GM19025 (cell line): ENCODE measurements at regions not wholly inside any gene's neighbourhood (a gene's known extent, or its start where the extent isn't known, plus 50 kb on each side); places are given as distances from the start of the nearest gene placed in this dataset.
"Not testable (repeated sequence)": the region's sequence is repeated elsewhere in the genome, so short reads cannot be mapped to it uniquely, and the experiment has no call there.

ENCODE experiments used
- ATAC-seq: cut with Tn5 transposase; IDR thresholded peaks from one replicate; pipeline ENCODE4 v1.9.1; 2021; ENCODE audit warnings: mild to moderate bottlenecking, low read depth, moderate library complexity; ENCODE audit not compliant: unreplicated experiment

GRCh38 chr1:218015106-218015505, 270.0 kb upstream of the RRP15 start:
- not testable (repeated sequence) for ATAC-seq

- ATAC-seq = no peak
Measured at GRCh38 chr1:218024211-218024720, 260.8 kb upstream of the RRP15 start.

- no peak for ATAC-seq
Measured at GRCh38 chr1:218025454-218025853, 259.6 kb upstream of the RRP15 start.

GRCh38 chr1:218027152-218027551, 257.9 kb upstream of the RRP15 start:
- ATAC-seq = no peak

GRCh38 chr1:218030846-218031245, 254.2 kb upstream of the RRP15 start:
- ATAC-seq = no peak

DNA sequence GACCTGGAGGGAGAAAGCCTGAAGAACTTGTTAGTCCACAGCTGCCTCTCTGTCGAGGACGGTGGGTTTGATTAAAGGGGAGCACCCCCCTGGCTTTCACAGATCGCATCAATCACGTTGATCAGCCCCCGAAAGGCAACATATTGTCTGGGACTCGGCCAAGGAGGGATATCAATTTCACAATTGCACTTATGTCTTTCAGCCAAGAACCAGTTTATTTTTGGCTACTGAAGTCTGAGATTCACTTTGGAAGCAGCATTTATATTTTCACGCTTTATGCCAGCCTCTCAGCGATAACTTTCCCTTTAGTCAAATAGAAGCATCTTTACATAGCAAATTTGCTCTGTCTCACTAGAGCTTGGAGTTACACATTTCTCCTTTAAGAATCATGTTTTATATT, 253.2 kb upstream of the RRP15 start:
- no peak for ATAC-seq

DNA sequence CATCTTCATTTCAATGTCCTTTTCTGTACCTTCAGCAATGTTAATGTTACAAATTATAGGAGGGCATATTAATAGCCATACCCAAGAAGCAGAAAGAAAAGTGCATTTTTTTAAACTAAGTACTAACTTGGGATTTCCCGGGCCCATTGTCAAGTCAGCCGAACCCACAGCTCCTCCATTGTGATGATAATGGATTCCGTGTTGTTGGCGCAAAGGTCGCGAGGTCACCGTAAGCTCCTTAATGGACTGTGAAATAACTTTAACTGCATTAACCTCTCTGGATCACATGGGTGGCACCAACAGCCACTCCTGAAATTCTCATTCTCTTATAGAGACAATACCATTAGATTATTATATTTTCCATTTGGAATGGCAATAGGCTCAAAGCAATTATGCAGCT, 250.6 kb upstream of the RRP15 start:
- no peak for ATAC-seq

GRCh38 chr1:218048828-218049420, 236.2 kb upstream of the RRP15 start:
- no peak for ATAC-seq

DNA sequence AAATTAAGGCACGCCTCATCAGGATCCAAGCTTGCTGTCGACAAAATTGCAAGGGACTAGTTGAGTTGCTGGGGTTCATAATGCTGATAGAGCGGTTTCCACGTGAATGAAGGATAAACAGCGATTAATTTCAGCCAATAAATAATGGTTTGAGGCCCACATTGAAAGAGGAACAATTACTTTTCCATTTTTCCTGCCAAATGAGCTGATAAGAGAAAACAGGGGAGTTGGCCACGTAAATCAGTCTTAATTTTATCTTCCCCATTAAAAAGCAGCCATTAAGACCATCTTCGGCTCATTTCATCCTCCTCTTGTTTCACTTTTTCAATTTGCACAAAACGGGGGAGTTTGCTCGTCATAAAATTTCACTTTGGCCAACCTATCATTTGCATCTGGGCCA, 235.5 kb upstream of the RRP15 start:
- ATAC-seq = no peak

DNA sequence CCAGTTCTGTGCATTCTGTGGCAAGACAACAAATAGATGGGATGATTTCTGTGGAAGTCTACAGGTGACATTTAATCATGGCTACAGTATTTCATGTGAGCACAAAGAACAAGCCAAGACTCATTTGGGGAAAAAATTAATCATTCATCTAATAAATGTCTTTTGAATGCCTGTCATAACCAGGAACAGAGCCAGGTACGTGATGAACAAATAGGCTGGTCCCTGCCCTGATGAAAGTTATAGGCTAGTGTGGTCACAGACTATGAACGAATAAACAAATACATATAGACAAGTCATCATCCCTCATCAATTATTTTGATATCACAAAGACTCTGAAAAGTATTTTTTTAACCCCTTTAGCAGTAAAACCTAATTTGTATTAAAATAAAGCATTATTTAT, 226.4 kb upstream of the RRP15 start:
- ATAC-seq = no peak

DNA sequence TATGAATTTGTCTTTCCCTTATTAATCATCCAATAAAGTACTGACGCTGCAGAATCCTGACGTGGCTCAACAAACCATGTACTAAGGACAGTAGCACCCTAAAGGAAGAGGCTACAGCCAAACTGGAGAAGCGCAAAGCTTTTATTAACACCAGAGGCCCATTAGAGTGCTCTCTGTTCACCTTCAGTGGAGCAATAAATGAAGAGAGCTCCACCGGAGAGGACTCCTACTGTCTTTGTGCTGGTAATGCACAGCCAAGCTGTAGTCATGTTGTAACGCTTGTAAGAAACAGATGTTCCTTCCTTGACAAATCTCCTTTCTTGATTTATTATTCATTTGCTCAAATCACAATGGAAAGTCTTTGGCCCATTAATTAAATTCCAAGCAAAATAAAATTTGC, 220.7 kb upstream of the RRP15 start:
- ATAC-seq = no peak

DNA sequence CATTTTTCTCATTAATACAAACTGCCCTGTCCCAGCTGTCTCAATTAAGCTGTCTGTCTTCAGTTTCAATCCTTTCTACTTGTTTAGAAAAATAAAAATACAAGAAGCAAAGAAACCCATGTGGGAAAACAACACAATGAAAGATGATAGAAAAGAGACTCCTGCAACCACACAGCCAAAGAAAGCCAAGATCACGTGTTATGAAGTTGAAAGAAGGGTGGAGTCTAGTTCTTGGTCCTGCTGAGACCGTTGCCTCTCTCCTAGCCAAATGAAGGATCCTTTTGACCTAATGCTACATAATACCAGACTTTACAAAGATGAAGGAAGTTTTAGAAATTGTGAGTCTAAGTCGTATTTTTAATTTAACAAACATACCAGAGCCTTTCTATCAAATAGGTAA, 218.8 kb upstream of the RRP15 start:
- no peak for ATAC-seq

DNA sequence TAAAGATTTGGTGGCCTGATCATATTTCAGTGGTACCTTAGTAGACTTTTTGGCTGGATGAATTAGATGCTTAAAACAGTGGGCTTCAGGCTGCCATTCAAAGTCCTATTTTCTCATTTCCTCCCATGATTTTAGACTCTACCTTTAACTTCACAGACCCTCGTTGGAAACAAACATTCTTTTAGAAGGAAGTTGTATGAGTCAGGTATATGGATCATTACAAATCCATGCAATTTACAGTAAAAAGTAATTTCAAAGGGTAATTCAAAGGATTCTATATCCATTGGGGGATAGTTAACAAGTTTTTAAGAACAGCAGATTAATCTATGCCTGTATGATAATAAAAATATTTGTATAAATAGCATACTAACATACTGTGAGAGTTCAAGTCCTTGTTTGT, 216.9 kb upstream of the RRP15 start:
- ATAC-seq = no peak

GRCh38 chr1:218069180-218069579, 215.9 kb upstream of the RRP15 start:
- ATAC-seq = no peak

DNA sequence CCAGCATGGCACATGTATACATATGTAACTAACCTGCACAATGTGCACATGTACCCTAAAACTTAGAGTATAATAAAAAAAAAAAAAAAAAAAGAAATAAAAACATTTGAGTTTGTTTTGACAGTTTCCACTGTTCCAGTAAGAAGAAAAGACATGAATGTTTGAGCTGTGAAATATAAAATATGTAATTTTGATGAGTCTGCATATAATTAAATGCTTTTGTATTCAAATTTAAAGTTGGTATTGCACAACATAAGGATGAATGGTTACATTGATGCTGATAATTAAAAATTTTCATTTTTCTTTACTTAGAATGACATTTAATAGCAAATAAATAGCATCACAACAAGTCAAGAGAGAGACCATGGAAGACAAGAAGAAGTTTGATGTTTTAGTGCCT, 212.0 kb upstream of the RRP15 start:
- ATAC-seq = no peak

DNA sequence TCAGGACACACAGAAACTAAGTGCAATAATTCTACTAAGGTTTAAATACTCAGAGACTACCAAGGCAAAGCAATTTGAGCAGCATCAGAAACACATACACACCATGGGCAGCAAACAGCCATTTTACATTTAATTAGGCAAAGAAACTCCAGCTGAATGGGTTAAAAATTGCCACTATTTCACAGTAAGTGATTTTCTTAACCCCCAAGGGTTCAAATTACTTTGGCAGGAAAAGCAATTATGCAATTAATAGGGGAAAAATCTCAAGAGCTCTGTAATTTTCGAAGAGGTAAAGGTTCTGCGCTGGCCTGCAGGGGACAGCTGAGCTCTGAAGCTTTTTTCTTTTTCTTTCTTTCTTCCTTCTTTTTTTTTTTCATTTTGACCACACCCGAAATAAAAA, 206.2 kb upstream of the RRP15 start:
- no peak for ATAC-seq

DNA sequence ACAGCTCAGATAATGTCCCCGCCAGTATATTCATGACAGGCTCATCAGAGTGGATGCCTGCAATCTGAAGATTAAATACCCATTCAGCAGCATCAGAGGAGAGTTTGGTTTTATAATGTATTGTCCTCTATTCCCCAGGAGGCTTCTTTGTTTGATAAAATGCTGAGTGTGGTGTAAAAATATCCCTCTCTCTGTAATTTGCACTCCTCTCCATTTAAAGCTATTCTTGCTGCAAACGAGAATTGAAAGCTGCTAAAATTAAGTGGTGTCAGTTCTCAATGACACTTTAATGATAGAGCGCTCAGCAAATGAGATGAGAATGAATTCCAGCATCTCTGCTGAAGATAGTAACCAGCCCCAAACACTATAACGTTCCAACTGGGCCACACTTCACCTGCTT, 205.7 kb upstream of the RRP15 start:
- ATAC-seq = no peak

GRCh38 chr1:218079820-218080219, 205.3 kb upstream of the RRP15 start:
- ATAC-seq = no peak

GRCh38 chr1:218080863-218081262, 204.2 kb upstream of the RRP15 start:
- no peak for ATAC-seq

- no peak for ATAC-seq
Measured at GRCh38 chr1:218081358-218081757, 203.7 kb upstream of the RRP15 start.

DNA sequence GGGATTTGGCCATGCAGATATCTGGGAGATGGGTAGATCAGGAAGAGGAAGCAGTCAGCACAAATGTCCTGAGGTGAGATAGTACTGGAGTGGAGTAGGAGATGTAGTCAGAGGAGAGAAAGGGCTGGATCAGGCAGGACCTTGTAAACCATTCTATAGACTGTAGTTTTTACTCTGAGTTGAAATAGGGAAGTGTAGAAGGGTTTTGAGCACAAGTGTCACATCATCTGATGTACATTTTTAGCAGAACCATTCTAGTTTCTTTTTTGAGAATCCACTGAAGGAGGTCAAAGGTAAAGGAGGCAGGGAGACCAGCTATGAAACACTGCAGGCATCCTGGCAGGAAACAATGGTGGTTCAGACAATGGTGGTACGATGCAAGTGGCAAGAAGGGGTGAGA, 194.6 kb upstream of the RRP15 start:
- no peak for ATAC-seq

DNA sequence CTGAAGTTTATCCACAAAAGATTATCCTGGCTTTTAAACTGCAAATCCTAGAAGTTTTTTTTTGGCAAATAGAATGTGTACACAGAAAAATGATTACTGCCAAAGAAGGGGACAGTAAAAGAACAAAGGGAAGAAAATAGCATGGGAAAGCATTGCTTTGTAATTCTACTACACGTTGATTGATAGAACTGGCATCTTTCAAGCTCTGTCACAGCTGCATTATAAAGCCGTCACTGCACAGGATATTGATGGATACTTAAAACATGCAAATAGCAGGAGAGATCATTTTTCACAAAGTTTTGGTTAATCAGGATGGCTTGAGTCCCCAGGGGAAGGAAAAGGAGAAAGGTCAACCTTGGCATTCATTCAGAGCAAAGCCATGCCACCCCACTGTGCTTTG, 183.7 kb upstream of the RRP15 start:
- ATAC-seq = no peak

- no peak for ATAC-seq
Measured at GRCh38 chr1:218108034-218108433, 177.1 kb upstream of the RRP15 start.
